AG04449 (cell line): ENCODE measurements at regions not wholly inside any gene's neighbourhood (a gene's known extent, or its start where the extent isn't known, plus 50 kb on each side); places are given as distances from the start of the nearest gene placed in this dataset.

Source experiments
- CTCF ChIA-PET: fragments of 350-600 bp; formaldehyde crosslinking; extraction: SDS; loops from one replicate; lab custom pipeline; 2021; ENCODE audit warnings: antibody characterized with exemption; lab: Yijun Ruan, JAX
- POLR2A ChIA-PET: fragments of 400-600, 350-600 bp; formaldehyde crosslinking; extraction: SDS; loops from one replicate; lab custom pipeline; 2020; ENCODE audit warnings: antibody characterized with exemption, inconsistent platforms; lab: Yijun Ruan, JAX
- DNase-seq: peaks from one replicate; pipeline ENCODE4 v3.0.0-alpha.2; 2010; ENCODE audit warnings: low read depth, low spot score
- H3K4me3 ChIP-seq: 2 replicates; pipeline ENCODE4 v1.5.1; 2011; ENCODE audit warnings: low read depth, mild to moderate bottlenecking, control low read depth, low read length
- TF ChIP-seq, protein P1 (sequence below): IDR thresholded peaks from one replicate; pipeline ENCODE4 v1.5.1; 2011; ENCODE audit warnings: mild to moderate bottlenecking, moderate library complexity, low read length, control low read depth, inconsistent platforms; ENCODE audit not compliant: insufficient read depth; ENCODE audit errors: missing control alignments

DNA sequence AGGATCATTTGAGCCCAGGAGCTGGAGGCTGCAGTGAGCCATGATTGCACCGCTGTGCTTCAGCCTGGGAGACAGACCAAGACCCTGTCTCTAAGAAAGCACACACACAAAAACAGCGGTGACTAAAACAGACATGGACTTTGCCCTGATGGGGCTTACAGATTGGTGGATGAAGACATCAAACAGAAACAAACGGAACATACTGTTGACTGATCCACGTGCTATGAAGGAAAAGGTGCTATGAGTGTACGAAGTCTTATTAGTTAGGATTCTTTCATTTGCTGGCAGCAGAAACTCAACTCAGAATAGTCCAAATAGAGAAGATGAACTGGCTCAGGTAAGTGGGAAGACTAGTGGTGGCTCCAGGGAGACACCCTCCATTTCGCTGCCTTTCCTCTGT is 309.8 kb upstream of the N4BP1 start:
- no peak for DNase-seq
- no peak overlapping the region for H3K4me3 ChIP-seq
- TF ChIP-seq, protein P1, sequence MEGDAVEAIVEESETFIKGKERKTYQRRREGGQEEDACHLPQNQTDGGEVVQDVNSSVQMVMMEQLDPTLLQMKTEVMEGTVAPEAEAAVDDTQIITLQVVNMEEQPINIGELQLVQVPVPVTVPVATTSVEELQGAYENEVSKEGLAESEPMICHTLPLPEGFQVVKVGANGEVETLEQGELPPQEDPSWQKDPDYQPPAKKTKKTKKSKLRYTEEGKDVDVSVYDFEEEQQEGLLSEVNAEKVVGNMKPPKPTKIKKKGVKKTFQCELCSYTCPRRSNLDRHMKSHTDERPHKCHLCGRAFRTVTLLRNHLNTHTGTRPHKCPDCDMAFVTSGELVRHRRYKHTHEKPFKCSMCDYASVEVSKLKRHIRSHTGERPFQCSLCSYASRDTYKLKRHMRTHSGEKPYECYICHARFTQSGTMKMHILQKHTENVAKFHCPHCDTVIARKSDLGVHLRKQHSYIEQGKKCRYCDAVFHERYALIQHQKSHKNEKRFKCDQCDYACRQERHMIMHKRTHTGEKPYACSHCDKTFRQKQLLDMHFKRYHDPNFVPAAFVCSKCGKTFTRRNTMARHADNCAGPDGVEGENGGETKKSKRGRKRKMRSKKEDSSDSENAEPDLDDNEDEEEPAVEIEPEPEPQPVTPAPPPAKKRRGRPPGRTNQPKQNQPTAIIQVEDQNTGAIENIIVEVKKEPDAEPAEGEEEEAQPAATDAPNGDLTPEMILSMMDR: no peak
- ChIA-PET POLR2A (no interaction called here), CTCF (no interaction called here)

DNA sequence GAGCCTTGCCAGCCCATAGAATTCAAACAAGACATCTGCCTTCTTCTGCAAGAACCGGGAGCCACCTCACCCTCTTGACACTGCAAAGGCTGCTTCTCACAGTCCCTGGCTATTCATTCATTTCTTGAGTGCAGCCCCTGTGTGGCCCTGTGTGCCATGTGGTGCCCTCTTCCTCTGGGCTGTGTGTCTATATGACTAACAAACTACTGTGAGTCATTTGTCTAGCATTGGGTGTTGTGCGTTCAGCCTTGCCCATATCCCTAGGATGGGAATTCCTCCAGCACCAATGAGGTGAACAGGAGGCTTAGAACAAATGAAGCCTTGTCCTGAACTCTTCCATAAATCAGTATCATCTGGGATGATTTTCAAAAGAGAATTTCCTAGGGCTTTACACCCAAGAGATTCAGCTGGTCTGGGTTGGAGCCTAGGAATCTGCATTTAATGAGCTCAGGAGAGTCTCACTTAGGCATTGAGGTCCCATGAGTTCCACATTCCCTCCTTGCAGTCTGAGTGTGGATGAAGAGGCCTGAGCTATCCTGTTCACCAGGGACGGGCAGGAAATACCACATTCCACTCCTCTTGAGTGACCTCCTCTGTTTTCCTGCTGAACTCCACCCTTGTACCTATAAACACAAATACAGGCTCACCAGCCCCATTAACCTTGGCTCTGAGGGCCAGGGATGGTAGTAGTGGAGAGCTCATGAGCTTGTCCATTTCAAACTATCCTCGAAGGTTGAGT is 308.7 kb upstream of the N4BP1 start:
- TF ChIP-seq, protein P1: no peak
- DNase-seq: no peak
- CTCF ChIA-PET: no interaction called here
- H3K4me3 ChIP-seq: no peak overlapping the region
- POLR2A ChIA-PET: no interaction called here

DNA sequence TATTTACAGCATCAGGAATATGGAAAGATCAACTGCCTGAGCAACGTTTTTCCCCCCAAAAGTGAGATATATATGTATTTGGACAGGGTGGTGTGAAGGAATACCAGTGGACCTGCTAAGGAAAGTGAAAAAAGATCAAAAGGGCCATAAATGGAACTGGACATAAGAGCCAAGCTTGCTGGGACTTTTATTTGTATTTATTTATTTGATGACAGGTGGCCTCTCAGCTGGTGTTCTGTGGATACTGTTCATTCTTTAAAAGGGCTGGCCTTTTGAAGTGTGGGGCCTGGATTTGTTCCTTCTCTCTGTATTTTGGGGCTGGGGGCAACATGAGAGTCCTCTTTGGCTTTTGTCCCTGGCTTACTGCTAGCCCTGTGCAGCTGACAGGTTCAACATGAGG is 306.6 kb upstream of the N4BP1 start:
- POLR2A ChIA-PET: no interaction called here
- TF ChIP-seq, protein P1: no peak
- CTCF ChIA-PET: no interaction called here
- no peak for DNase-seq
- no peak overlapping the region for H3K4me3 ChIP-seq

DNA sequence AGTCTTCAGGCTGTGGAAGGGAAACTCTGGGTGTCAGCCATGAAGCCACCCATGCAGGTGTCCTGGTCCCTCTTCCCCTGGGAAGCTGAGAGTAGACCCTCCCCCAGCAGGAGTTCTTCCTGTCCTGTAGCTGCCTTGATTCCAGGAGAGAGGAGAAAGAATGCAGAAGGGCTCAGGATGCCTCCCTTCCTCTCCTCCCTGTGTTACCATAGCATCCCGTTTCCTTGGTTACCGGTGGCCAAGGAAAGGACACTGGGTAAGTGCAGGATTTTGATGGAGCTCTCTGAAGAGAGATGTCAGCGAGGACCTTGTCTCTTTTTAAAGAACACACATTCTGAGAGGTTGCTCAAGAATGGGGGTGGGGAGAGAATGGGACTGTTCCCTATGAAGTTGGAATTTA is 304.1 kb upstream of the N4BP1 start:
- ChIA-PET POLR2A (no interaction called here), CTCF (no interaction called here)
- no peak for DNase-seq
- TF ChIP-seq, protein P1: no peak
- no peak overlapping the region for H3K4me3 ChIP-seq

DNA sequence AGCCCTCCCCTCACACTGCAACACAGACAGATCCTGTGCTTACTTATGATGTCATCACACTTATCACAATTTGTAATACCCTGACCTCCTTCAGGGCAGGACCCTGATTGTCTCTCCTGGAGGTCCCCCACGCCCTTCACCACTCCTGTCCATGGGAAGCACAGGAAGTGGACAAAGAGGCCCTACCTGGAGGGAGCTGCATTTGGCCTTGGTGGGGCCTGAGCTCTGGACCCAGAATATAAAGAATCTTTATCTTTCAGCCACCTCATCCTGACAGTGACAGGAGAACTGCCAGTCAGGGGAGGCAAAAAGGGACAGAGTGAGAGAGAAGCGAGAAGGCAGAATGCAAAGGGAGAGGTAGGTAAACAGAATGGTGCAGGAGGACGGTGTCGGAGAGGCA is 303.4 kb upstream of the N4BP1 start:
- TF ChIP-seq, protein P1: no peak
- POLR2A ChIA-PET: no interaction called here
- CTCF ChIA-PET: no interaction called here
- no peak for DNase-seq
- H3K4me3 ChIP-seq: no peak overlapping the region

DNA sequence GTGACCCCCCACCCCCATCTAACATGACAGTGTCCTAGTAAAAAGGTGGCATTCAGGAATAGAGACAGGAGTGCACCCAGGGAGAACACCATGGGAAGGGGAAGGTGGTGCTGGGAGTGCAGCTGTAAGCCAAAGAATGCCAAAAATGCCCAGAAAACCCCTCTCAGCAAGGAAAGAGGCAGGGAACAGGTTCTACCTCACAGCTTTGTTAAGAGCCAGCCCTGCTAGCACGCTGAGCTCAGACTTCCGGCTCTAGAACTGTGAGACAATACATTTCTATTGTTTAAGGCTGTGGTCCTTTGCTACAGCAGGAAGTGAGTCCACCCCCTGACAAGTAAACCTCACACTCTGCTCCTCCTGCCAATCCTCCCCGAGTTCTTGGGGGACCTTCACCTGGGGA is 302.4 kb upstream of the N4BP1 start:
- TF ChIP-seq, protein P1: no peak
- no peak overlapping the region for H3K4me3 ChIP-seq
- ChIA-PET CTCF (no interaction called here), POLR2A (no interaction called here)
- no peak for DNase-seq
